GM23338 (cell line): ENCODE measurements at regions not wholly inside any gene's neighbourhood (a gene's known extent, or its start where the extent isn't known, plus 50 kb on each side); places are given as distances from the start of the nearest gene placed in this dataset.

Experiments used
- CREB1 ChIP-seq: fragments of 250-450 bp; sonication (Bioruptor Pico); IDR thresholded peaks from 2 replicates; pipeline ENCODE4 v1.5.0; 2020; ENCODE audit warnings: low read depth, mild to moderate bottlenecking, moderate library complexity
- EZH2 ChIP-seq: fragments of 200-600 bp; sonication (generic); IDR thresholded peaks from one replicate; pipeline ENCODE4 v1.8.0; 2017; ENCODE audit warnings: antibody characterized with exemption, mild to moderate bottlenecking, low read depth; ENCODE audit not compliant: unreplicated experiment
- EZH2phosphoT487 ChIP-seq: fragments of 200-600 bp; sonication (generic); IDR thresholded peaks from one replicate; pipeline ENCODE4 v1.8.1; 2018; ENCODE audit warnings: antibody characterized with exemption; ENCODE audit not compliant: unreplicated experiment
- POLR2AphosphoS5 ChIP-seq: IDR thresholded peaks from 2 replicates; pipeline ENCODE4 v1.6.1; 2016; ENCODE audit warnings: antibody characterized with exemption, low read depth
- TF ChIP-seq, protein P1 (sequence below), 2 experiments: fragments of 200-600 bp in 1 of 2; sonication (generic) in 1 of 2; conservative IDR thresholded peaks; 2 replicates each; pipeline versions ENCODE4 v1.5.1 to v1.6.1; 2016 to 2017; ENCODE audit warnings: antibody characterized with exemption in 2 of 2, low read depth in 2 of 2, mild to moderate bottlenecking in 2 of 2, moderate library complexity in 1 of 2
- TF ChIP-seq, protein P2 (sequence below): IDR thresholded peaks from 2 replicates; pipeline ENCODE4 v1.6.1; 2016; ENCODE audit warnings: antibody characterized with exemption
- TF ChIP-seq, protein P3 (sequence below): IDR thresholded peaks from one replicate; pipeline ENCODE4 v1.6.1; 2018; ENCODE audit warnings: antibody characterized with exemption; ENCODE audit not compliant: unreplicated experiment

DNA sequence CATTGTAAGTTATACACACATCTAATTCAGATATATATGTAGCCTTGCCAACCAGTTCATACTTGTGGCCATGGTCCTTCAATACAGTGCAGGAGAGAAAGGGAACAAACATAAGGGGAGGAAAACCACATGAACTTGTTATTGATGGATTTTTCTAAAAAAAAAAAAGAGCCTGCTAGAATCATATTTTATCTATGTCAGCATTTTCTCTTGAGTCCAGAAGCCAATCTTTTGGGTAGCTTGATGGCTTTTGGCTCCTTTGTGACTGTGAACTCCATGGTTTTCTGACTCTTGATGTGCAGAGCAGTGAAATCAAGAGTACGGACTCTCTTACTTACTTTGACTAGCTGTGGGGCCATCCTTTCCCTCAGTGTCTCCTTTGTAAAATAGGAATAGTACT lies 197.4 kb upstream of the DPH6 start:
- TF ChIP-seq, protein P1, sequence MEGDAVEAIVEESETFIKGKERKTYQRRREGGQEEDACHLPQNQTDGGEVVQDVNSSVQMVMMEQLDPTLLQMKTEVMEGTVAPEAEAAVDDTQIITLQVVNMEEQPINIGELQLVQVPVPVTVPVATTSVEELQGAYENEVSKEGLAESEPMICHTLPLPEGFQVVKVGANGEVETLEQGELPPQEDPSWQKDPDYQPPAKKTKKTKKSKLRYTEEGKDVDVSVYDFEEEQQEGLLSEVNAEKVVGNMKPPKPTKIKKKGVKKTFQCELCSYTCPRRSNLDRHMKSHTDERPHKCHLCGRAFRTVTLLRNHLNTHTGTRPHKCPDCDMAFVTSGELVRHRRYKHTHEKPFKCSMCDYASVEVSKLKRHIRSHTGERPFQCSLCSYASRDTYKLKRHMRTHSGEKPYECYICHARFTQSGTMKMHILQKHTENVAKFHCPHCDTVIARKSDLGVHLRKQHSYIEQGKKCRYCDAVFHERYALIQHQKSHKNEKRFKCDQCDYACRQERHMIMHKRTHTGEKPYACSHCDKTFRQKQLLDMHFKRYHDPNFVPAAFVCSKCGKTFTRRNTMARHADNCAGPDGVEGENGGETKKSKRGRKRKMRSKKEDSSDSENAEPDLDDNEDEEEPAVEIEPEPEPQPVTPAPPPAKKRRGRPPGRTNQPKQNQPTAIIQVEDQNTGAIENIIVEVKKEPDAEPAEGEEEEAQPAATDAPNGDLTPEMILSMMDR (conservative IDR thresholded peaks at IDR 0.05; ENCODE audit: low read depth in 2 of 2) = no peak
- TF ChIP-seq EZH2phosphoT487 (no peak), POLR2AphosphoS5 (no peak), CREB1 (CRISPR knock-in tag) (no peak), EZH2 (no peak)
- TF ChIP-seq, protein P2, sequence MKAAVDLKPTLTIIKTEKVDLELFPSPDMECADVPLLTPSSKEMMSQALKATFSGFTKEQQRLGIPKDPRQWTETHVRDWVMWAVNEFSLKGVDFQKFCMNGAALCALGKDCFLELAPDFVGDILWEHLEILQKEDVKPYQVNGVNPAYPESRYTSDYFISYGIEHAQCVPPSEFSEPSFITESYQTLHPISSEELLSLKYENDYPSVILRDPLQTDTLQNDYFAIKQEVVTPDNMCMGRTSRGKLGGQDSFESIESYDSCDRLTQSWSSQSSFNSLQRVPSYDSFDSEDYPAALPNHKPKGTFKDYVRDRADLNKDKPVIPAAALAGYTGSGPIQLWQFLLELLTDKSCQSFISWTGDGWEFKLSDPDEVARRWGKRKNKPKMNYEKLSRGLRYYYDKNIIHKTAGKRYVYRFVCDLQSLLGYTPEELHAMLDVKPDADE = no peak
- TF ChIP-seq, protein P3, sequence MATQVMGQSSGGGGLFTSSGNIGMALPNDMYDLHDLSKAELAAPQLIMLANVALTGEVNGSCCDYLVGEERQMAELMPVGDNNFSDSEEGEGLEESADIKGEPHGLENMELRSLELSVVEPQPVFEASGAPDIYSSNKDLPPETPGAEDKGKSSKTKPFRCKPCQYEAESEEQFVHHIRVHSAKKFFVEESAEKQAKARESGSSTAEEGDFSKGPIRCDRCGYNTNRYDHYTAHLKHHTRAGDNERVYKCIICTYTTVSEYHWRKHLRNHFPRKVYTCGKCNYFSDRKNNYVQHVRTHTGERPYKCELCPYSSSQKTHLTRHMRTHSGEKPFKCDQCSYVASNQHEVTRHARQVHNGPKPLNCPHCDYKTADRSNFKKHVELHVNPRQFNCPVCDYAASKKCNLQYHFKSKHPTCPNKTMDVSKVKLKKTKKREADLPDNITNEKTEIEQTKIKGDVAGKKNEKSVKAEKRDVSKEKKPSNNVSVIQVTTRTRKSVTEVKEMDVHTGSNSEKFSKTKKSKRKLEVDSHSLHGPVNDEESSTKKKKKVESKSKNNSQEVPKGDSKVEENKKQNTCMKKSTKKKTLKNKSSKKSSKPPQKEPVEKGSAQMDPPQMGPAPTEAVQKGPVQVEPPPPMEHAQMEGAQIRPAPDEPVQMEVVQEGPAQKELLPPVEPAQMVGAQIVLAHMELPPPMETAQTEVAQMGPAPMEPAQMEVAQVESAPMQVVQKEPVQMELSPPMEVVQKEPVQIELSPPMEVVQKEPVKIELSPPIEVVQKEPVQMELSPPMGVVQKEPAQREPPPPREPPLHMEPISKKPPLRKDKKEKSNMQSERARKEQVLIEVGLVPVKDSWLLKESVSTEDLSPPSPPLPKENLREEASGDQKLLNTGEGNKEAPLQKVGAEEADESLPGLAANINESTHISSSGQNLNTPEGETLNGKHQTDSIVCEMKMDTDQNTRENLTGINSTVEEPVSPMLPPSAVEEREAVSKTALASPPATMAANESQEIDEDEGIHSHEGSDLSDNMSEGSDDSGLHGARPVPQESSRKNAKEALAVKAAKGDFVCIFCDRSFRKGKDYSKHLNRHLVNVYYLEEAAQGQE = no peak
